Stimulated activated CD4-positive, alpha-beta T cell treated with anti-CD3 and anti-CD28 coated beads, TNF-alpha, amount 100 ng/mL, for 24 hours (primary cell): ENCODE measurements at regions not wholly inside any gene's neighbourhood (a gene's known extent, or its start where the extent isn't known, plus 50 kb on each side); places are given as distances from the start of the nearest gene placed in this dataset.

Experiments used
- DNase-seq, 3 experiments: peaks; one replicate each; pipeline ENCODE4 v3.0.0-alpha.2; 2020; ENCODE audit warnings: low read depth in 3 of 3

GRCh38 chrX:20322887-20323286 is 56.2 kb upstream of the RPS6KA3 start:
- DNase-seq: no peak

GRCh38 chrX:20320461-20321159 is 53.9 kb upstream of the RPS6KA3 start:
- no peak for DNase-seq

GRCh38 chrX:20319054-20319453 is 52.3 kb upstream of the RPS6KA3 start:
- no peak for DNase-seq

- no peak for DNase-seq
Observed at GRCh38 chrX:20317873-20318272, 51.2 kb upstream of the RPS6KA3 start.
